NCI-H524 (cell line): ENCODE measurements at regions not wholly inside any gene's neighbourhood (a gene's known extent, or its start where the extent isn't known, plus 50 kb on each side); places are given as distances from the start of the nearest gene placed in this dataset.

Experiments used
- DNase-seq, 2 experiments: peaks; one replicate each; lab custom pipeline; 2025; lab: John Stamatoyannopoulos, UW

- no peak for DNase-seq
Measured at GRCh38 chr10:62926407-62926806, 110.2 kb upstream of the EGR2 start.

DNA sequence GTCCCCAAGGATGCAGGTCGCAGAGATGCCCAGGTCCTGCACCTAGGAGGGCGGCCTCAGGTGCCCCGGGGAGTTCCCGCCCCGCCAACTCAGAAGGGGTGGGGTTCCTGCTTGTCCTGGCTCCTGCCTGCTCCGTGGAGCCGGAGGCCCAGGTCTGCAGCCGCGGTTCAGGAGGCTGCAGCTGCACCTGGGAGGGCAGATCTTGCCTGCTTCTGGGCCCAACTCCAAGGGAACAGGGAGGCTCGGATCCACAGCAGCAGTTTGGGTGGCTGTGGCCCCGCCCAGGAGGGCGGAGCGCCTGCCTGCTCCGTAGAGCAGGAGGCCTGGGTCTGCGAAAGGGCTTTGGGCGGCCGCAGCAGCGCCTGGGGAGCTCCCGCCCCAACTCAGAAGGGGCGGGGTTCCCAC lies 108.2 kb upstream of the EGR2 start:
- no peak for DNase-seq

DNA sequence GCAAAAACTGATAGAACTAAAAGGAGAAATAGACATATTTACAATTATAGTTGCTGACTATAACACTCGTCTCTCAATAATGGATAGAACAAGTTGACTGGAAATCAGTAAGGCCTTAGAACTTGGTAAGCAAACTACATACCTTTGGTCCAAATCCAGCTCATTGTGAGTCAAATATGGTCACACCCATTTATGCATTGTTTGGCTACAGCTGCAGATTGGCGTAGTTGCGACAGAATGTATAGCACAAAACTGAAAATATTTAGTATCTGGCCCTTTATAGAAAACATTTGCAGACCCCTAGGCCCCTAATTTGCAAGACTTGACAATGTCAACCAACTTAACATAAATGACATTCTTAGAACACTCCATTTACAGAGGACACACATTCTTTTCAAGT lies 103.6 kb upstream of the EGR2 start:
- no peak for DNase-seq

DNA sequence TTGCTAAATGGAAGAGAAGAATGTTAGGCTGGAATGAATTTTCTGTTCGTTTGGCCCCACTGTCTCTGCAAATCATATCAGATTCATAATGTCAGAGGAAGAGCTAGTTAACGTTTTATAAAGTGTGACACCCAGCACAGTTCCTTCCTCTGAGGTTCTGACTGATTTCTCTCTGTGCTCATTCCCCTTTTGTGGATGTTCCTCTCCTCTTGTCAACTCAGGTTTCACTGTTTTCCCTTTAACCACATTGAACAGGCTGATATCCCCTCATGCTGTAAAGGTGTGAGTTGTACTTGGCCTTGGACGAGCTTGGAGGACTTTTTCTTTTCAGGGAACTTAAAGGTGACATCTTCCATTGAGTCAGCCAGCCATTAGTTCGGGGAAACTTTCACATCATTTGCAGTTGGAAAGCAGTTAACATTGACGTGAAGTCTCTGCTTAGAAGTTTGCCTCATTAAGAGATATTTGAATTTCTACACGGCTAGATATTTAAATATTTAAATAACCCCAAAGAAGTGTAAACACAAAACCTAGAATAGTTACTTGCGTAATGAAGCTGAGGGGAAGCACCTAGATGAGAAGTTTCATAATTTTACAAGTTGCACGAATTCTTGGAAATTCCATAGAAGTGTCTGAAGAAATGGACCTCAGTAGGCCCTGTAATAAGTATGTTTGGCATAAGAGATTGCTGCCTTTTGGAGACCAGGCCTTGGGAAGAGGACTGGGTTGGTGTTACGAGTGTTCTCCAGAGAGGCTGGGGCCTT lies 101.5 kb upstream of the EGR2 start:
- DNase-seq = no peak

GRCh38 chr10:62916141-62916603 lies 100.0 kb upstream of the EGR2 start:
- DNase-seq = no peak

DNA sequence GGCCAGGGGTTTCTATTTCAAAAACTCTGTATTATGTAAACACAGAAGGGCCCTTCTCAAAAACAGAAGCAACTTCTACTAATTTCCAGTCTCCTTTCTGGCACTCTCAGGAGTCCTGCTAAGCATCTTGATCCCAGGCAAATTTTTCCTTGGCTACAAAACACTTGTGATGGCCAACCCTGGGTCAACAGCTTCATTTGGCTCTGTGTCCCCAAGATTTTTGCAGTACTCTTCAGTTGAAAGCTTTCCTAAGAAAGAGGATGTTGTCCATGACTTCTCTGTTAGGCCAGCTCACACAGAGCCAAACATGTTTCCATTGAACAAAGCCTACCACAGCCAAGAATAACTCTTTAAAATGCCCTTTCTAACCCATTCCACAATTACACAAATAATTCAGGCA lies 99.0 kb upstream of the EGR2 start:
- DNase-seq = no peak

- DNase-seq = no peak
Measured at GRCh38 chr10:62912086-62912485, 95.9 kb upstream of the EGR2 start.

GRCh38 chr10:62911210-62911963 lies 95.2 kb upstream of the EGR2 start:
- no peak for DNase-seq

- DNase-seq = no peak
Measured at GRCh38 chr10:62907470-62908212, 91.5 kb upstream of the EGR2 start.

GRCh38 chr10:62904281-62904875 lies 88.2 kb upstream of the EGR2 start:
- no peak for DNase-seq

GRCh38 chr10:62903828-62904227 lies 87.7 kb upstream of the EGR2 start:
- DNase-seq = no peak

- no peak for DNase-seq
Measured at GRCh38 chr10:62900829-62901571, 84.8 kb upstream of the EGR2 start.

- no peak for DNase-seq
Measured at GRCh38 chr10:62899311-62899710, 83.1 kb upstream of the EGR2 start.

GRCh38 chr10:62895063-62895462 lies 78.9 kb upstream of the EGR2 start:
- DNase-seq = no peak

- DNase-seq = no peak
Measured at GRCh38 chr10:62894156-62894555, 78.0 kb upstream of the EGR2 start.

DNA sequence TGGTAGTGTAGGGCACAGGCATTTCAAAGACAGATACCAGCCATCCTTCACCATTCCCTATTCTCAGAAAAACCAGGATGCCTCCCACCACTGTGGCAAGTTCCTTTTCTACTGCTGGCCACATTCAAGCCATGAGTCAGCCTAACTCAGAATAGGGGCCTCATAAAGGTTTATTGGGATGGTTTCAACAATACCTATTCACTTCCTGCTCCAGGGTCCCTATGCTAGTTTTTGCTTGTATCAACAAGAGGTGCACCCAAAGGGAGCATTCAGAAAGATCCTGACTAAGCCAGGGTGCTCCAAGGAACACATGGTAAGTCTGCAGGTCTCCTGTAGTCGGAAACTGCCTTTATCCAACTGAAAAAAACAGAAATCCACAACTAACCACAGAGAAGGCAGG lies 76.9 kb upstream of the EGR2 start:
- DNase-seq = no peak

DNA sequence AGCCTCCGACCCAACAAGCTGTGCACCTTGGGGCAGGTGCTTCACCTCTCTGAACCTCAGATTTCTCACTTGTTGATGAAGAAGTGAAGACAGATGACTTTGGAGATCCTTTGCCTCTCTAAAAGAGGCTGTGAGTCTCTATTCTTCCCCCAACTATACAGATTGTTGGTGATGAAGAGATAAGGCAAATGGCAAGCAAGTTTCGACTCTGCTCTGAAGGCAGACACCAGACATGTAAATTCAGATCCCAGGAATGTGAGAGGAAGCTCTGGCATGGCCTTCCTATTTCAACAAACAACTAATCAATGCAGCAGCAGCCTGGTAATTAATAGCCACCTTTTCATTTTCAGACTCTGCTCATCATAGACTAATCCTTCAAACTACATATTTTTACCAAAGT lies 74.2 kb upstream of the EGR2 start:
- DNase-seq = no peak

GRCh38 chr10:62887642-62888041 lies 71.5 kb upstream of the EGR2 start:
- no peak for DNase-seq

DNA sequence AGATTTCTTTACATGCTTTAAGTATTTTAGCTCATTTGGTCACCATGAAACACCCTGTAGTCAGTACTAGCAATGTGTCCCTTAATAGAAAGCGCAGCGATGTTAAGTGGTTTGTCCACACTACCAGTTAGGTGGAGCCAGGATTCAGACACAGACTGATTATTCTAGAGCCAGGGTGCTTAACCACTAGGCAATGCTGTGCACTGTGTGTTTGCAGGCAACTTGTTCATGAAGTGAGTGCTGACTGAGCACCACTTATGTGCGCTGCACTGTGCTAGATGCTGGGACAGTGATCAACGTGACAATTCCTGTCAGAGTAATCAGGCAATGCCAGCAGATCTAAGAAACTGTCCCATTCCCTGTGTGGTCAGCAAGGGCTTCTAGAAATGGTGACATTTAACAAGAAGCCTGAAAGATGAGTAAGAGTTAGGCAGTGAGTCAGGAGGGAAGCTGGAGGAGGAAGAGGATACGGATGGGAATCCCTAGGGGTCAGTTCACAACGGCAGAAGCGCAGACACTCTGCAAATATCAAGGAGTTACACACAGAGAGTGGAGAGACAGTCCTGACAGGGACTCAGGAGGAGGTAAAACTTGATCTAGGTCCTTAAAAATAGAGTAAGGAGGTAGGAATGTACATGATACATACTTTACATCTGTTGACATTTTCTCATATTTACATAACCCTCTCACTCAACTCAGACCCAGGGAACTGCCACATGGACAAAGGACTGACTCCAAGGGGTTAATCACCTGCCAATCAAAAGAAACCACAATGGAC lies 69.7 kb upstream of the EGR2 start:
- DNase-seq = no peak

DNA sequence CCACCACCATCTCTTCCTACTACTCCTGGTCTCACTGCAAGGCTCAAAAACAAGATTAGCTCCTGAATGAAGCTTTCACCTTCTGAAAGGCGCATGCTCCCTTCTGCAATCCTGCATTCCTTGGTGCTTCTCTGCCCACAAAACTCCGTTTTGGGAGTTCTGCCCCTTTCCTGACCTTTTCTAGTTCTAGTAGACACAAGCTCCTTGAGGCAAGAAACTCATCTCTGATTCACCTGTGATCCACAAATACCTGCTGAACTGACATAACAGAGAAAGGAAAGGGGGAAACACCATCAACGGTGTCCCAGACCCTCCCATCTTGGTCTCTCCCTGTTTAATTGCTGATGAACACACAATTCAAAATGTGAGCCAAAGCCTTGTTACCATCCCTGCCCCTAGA lies 64.0 kb upstream of the EGR2 start:
- DNase-seq = no peak

DNA sequence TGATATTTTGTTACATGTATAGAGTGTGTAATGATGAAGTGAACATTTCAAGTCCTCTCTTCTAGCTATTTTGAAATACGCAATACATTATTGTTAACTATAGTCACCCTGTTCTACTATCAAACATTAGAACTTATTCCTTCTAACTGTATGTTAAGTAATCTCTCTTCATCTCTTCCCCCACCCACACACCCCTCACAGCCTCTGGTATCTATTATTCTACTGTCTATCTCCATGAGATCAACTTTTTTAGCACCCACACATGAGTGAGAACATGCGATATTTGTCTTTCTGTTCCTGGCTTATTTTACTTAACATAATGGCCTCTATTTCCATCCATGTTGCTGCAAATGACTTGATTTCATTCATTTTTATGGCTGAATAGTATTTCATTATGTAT lies 57.7 kb upstream of the EGR2 start:
- DNase-seq = no peak
